OCI-LY1 (cell line): ENCODE measurements at regions not wholly inside any gene's neighbourhood (a gene's known extent, or its start where the extent isn't known, plus 50 kb on each side); places are given as distances from the start of the nearest gene placed in this dataset.

Experiments used
- EZH2 ChIP-seq: fragments of 200-600 bp; sonication (generic), shearing (Covaris generic); IDR thresholded peaks from 2 replicates; pipeline ENCODE4 v1.8.0; 2017; ENCODE audit warnings: borderline replicate concordance, mixed run types, mild to moderate bottlenecking, antibody characterized with exemption, low read length, moderate library complexity, mixed read lengths
- TF ChIP-seq, protein P1 (sequence below): fragments of 200-600 bp; sonication (generic), shearing (Covaris generic); IDR thresholded peaks from 2 replicates; pipeline ENCODE4 v1.5.1; 2017; ENCODE audit warnings: mild to moderate bottlenecking, antibody characterized with exemption, low read length, moderate library complexity, mixed read lengths

DNA sequence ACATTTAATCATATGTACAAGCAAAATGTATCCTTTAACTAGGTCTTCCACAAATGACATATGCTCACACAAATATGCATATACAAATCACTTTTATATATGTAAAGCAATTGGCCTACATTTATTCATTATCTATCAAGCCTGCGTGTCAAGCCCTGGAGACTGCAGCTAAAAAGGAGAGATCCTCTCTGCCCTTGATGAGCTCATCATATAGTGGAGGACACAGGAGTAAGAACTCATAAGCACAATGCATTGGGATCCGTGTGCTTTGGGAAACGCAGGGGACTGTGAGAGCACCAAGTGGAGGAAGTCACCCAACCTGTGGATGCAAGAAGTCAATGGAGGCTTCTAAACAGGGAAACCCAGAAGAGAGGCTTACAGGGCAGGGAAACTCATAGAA is 735.7 kb downstream of the BCL11B start:
- TF ChIP-seq EZH2: no peak
- TF ChIP-seq, protein P1, sequence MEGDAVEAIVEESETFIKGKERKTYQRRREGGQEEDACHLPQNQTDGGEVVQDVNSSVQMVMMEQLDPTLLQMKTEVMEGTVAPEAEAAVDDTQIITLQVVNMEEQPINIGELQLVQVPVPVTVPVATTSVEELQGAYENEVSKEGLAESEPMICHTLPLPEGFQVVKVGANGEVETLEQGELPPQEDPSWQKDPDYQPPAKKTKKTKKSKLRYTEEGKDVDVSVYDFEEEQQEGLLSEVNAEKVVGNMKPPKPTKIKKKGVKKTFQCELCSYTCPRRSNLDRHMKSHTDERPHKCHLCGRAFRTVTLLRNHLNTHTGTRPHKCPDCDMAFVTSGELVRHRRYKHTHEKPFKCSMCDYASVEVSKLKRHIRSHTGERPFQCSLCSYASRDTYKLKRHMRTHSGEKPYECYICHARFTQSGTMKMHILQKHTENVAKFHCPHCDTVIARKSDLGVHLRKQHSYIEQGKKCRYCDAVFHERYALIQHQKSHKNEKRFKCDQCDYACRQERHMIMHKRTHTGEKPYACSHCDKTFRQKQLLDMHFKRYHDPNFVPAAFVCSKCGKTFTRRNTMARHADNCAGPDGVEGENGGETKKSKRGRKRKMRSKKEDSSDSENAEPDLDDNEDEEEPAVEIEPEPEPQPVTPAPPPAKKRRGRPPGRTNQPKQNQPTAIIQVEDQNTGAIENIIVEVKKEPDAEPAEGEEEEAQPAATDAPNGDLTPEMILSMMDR: no peak
